ENCODE measurements at regions not wholly inside any gene's neighbourhood (a gene's known extent, or its start where the extent isn't known, plus 50 kb on each side); places are given as distances from the start of the nearest gene placed in this dataset.

DNA sequence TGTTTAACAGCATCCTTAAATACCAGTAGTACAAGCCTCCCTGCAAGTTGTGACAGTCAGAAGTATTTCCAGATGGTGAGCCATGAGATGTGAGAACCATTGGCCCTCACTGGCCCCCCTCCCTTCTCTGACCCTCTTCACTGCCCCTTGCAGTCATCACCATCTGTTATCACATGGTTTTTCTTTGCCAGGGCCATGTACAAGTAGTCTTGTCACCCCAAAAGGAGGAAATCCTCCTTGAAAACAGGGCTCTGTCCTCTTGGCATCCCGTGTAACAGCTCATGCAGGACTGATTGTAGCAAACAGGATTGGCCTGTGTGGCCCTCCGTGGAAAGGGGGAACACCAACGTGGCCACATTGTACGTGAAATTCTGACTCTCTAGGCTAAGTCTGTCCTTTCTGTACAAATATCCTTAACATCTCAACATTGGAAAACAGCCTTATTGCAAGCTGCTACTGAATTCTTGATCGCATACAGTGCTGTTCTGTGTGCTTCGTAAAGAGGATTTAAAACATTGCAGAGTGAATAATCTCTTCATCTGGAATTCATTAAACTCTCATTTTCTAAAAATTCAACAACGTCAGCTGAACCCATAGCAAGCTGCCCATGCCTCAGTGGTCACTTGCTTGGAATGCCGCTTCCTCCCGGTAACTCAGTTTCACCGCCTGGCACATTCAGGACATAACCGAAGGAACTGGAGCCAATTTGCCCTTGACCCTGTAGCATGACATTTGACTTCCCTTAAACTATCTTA lies 171.7 kb downstream of the ATPSCKMT start:
- DNase-seq (ENCODE audit: low spot score), result no peak
- Histone ChIP-seq H3K4me3 (ENCODE audit: low read depth in 1 of 3, low read length in 3 of 3) (no peak overlapping the region), H3K27ac (ENCODE audit: low read depth in 1 of 2, low read length in 2 of 2) (no peak overlapping the region), H3K9me3 (ENCODE audit: control insufficient read depth in 4 of 4, low read length in 3 of 4) (no peaks in the 10 kb centered on the region), H3K27me3 (ENCODE audit: control insufficient read depth in 4 of 4, insufficient read depth in 4 of 4, low read length in 3 of 4) (no peaks in the 10 kb centered on the region), H3K36me3 (ENCODE audit: control insufficient read depth in 4 of 4, insufficient read depth in 3 of 4, low read depth in 1 of 4, low read length in 3 of 4) (no peaks in the 10 kb centered on the region), H3K4me1 (ENCODE audit: control insufficient read depth in 4 of 4, insufficient read depth in 4 of 4, low read length in 3 of 4) (no peaks in the 10 kb centered on the region), H3K9ac (ENCODE audit: low read depth in 1 of 2, low read length in 2 of 2) (no peak overlapping the region)
- WGBS, result 82% methylated on average over 11 of the region's 11 CpGs
- no peak for TF ChIP-seq SP1 (IDR thresholded peaks at IDR 0.05)
- TF ChIP-seq, protein P1, sequence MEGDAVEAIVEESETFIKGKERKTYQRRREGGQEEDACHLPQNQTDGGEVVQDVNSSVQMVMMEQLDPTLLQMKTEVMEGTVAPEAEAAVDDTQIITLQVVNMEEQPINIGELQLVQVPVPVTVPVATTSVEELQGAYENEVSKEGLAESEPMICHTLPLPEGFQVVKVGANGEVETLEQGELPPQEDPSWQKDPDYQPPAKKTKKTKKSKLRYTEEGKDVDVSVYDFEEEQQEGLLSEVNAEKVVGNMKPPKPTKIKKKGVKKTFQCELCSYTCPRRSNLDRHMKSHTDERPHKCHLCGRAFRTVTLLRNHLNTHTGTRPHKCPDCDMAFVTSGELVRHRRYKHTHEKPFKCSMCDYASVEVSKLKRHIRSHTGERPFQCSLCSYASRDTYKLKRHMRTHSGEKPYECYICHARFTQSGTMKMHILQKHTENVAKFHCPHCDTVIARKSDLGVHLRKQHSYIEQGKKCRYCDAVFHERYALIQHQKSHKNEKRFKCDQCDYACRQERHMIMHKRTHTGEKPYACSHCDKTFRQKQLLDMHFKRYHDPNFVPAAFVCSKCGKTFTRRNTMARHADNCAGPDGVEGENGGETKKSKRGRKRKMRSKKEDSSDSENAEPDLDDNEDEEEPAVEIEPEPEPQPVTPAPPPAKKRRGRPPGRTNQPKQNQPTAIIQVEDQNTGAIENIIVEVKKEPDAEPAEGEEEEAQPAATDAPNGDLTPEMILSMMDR (IDR thresholded peaks at IDR 0.05; ENCODE audit: low read depth, low read length, missing input control), result no peak
- TF ChIP-seq, protein P2, sequence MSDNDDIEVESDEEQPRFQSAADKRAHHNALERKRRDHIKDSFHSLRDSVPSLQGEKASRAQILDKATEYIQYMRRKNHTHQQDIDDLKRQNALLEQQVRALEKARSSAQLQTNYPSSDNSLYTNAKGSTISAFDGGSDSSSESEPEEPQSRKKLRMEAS (IDR thresholded peaks at IDR 0.05), result no peak
- no peak for TF ChIP-seq GABPA (IDR thresholded peaks at IDR 0.05 in 1 of 2, conservative IDR thresholded peaks at IDR 0.05 in 1 of 2)
- TF ChIP-seq RAD21 (IDR thresholded peaks at IDR 0.05), result no peak
- TF ChIP-seq FOXA1 (IDR thresholded peaks at IDR 0.05), result no peak
- TF ChIP-seq RXRA (IDR thresholded peaks at IDR 0.05), result no peak
- TF ChIP-seq TAF1 (conservative IDR thresholded peaks at IDR 0.05), result no peak
- TF ChIP-seq JUND (IDR thresholded peaks at IDR 0.05), result no peak
- TF ChIP-seq, protein P3, sequence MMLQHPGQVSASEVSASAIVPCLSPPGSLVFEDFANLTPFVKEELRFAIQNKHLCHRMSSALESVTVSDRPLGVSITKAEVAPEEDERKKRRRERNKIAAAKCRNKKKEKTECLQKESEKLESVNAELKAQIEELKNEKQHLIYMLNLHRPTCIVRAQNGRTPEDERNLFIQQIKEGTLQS (IDR thresholded peaks at IDR 0.05), result no peak
- no peak for TF ChIP-seq HNF4G (IDR thresholded peaks at IDR 0.05)
- no peak for TF ChIP-seq YY1 (IDR thresholded peaks at IDR 0.05)
- no peak for TF ChIP-seq EGR1 (IDR thresholded peaks at IDR 0.05; ENCODE audit: low read depth in 2 of 2)
- no peak for TF ChIP-seq NR2F2 (IDR thresholded peaks at IDR 0.05)
- TF ChIP-seq, protein P4, sequence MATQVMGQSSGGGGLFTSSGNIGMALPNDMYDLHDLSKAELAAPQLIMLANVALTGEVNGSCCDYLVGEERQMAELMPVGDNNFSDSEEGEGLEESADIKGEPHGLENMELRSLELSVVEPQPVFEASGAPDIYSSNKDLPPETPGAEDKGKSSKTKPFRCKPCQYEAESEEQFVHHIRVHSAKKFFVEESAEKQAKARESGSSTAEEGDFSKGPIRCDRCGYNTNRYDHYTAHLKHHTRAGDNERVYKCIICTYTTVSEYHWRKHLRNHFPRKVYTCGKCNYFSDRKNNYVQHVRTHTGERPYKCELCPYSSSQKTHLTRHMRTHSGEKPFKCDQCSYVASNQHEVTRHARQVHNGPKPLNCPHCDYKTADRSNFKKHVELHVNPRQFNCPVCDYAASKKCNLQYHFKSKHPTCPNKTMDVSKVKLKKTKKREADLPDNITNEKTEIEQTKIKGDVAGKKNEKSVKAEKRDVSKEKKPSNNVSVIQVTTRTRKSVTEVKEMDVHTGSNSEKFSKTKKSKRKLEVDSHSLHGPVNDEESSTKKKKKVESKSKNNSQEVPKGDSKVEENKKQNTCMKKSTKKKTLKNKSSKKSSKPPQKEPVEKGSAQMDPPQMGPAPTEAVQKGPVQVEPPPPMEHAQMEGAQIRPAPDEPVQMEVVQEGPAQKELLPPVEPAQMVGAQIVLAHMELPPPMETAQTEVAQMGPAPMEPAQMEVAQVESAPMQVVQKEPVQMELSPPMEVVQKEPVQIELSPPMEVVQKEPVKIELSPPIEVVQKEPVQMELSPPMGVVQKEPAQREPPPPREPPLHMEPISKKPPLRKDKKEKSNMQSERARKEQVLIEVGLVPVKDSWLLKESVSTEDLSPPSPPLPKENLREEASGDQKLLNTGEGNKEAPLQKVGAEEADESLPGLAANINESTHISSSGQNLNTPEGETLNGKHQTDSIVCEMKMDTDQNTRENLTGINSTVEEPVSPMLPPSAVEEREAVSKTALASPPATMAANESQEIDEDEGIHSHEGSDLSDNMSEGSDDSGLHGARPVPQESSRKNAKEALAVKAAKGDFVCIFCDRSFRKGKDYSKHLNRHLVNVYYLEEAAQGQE (IDR thresholded peaks at IDR 0.05), result no peak

DNA sequence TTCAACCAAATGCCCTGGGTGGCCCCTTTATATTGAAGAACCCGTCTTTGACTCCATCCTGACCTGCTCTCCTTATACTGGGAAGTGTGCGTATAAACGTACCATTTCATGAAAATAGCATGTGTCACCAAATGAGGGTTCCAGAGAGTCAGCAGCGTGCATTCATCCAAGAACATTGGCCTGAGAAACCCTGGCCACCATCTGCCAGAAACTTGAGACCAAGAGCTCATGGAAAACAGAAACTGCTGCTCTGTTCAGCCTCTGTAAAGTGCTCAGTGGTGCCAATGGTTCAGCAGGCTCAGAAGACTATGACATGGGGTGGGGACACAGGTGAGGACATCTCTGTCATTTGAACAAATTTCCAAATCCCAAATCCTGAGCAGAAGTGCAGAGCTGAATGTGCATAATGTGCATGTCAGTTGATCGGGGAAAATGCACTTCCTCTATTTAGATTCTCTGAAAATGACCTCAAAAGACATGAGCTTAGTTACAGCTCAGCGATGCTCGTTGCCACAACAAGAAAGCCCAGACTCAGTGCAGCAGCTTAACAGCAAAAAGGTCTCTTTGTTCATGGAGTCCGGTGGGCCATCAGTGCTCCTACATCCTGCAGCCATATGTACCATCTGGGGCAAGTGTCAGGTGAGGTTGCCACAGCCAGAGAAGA lies 176.1 kb downstream of the ATPSCKMT start:
- Histone ChIP-seq H3K4me3 (ENCODE audit: low read depth in 1 of 3, low read length in 3 of 3) (no peak overlapping the region), H3K27ac (ENCODE audit: low read depth in 1 of 2, low read length in 2 of 2) (no peak overlapping the region), H3K4me1 (ENCODE audit: control insufficient read depth in 4 of 4, insufficient read depth in 4 of 4, low read length in 3 of 4) (no peaks in the 10 kb centered on the region), H3K9ac (ENCODE audit: low read depth in 1 of 2, low read length in 2 of 2) (no peak overlapping the region), H3K27me3 (ENCODE audit: control insufficient read depth in 4 of 4, insufficient read depth in 4 of 4, low read length in 3 of 4) (no peaks in the 10 kb centered on the region), H3K36me3 (ENCODE audit: control insufficient read depth in 4 of 4, insufficient read depth in 3 of 4, low read depth in 1 of 4, low read length in 3 of 4) (peaks cover 0 to 1% (median 0%) of the 10 kb centered on the region in 4 donors), H3K9me3 (ENCODE audit: control insufficient read depth in 4 of 4, low read length in 3 of 4) (no peaks in the 10 kb centered on the region)
- no peak for DNase-seq (ENCODE audit: low spot score)
- WGBS, result 75% methylated on average over 8 of the region's 8 CpGs
- no peak for TF ChIP-seq TAF1 (conservative IDR thresholded peaks at IDR 0.05)
- TF ChIP-seq NR2F2 (IDR thresholded peaks at IDR 0.05), result no peak
- TF ChIP-seq, protein P4 (IDR thresholded peaks at IDR 0.05), result no peak
- no peak for TF ChIP-seq FOXA2 (IDR thresholded peaks at IDR 0.05)
- TF ChIP-seq RXRA (IDR thresholded peaks at IDR 0.05), result no peak
- TF ChIP-seq HNF4G (IDR thresholded peaks at IDR 0.05), result no peak
- TF ChIP-seq, protein P2 (IDR thresholded peaks at IDR 0.05), result no peak
- TF ChIP-seq SP1 (IDR thresholded peaks at IDR 0.05), result no peak
- no peak for TF ChIP-seq HNF4A (conservative IDR thresholded peaks at IDR 0.05)
- no peak for TF ChIP-seq RAD21 (IDR thresholded peaks at IDR 0.05)
- TF ChIP-seq FOXA1 (IDR thresholded peaks at IDR 0.05), result no peak
- TF ChIP-seq, protein P5, sequence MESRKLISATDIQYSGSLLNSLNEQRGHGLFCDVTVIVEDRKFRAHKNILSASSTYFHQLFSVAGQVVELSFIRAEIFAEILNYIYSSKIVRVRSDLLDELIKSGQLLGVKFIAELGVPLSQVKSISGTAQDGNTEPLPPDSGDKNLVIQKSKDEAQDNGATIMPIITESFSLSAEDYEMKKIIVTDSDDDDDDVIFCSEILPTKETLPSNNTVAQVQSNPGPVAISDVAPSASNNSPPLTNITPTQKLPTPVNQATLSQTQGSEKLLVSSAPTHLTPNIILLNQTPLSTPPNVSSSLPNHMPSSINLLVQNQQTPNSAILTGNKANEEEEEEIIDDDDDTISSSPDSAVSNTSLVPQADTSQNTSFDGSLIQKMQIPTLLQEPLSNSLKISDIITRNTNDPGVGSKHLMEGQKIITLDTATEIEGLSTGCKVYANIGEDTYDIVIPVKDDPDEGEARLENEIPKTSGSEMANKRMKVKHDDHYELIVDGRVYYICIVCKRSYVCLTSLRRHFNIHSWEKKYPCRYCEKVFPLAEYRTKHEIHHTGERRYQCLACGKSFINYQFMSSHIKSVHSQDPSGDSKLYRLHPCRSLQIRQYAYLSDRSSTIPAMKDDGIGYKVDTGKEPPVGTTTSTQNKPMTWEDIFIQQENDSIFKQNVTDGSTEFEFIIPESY (IDR thresholded peaks at IDR 0.05), result no peak
- no peak for TF ChIP-seq JUND (IDR thresholded peaks at IDR 0.05)
